Activated CD4-positive, alpha-beta T cell treated with anti-CD3 and anti-CD28 coated beads for 1 hour (primary cell): ENCODE measurements at regions not wholly inside any gene's neighbourhood (a gene's known extent, or its start where the extent isn't known, plus 50 kb on each side); places are given as distances from the start of the nearest gene placed in this dataset.

Experiments used
- DNase-seq: peaks from one replicate; pipeline ENCODE4 v3.0.0-alpha.2; 2020

DNA sequence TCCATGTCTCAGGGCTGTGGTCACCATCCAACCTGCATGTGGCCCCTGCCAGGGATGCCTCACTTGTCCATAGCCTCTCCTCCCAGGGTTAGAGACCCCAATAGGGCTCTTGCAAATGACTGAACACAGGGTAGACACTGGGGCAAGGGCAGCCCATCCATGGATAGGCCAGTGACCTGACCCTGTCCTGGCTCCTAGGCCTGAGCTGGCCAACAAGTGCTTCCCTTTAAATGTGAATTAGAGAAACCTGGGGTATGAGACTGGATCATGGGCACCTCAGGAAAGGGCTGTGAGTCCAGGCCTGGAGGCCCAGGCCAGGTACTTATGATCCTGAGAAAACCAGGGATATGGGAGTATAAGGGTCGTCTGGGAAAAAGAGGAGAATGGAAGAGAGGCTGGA lies 64.5 kb downstream of the COPS8 start:
- DNase-seq = no peak

DNA sequence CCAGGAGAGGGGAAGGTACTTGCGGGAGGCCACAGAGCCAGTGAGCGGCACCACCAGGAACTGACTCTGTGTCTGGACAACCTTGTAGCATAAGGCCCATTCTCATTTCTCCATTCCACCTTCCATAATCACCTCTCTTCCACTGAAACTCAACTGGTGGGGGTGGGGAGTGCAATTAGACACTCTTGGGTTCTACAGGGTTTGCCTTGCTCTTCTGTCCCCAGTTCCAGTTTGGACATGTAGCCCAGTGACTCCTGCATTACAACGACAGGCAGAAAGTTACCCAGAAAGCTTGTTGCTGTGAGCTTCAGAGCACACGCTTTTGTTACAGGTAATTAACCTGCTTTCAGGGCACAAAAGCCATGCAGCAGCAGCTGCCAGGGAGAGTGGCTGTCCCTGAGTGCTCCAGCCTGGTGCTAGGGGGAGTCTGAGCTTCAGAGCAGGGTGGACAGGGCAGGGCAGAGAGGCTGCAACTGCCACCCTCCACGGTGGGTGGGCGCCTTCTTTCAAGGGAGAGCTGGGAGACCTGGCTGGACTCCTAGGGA lies 65.2 kb downstream of the COPS8 start:
- DNase-seq = no peak

DNA sequence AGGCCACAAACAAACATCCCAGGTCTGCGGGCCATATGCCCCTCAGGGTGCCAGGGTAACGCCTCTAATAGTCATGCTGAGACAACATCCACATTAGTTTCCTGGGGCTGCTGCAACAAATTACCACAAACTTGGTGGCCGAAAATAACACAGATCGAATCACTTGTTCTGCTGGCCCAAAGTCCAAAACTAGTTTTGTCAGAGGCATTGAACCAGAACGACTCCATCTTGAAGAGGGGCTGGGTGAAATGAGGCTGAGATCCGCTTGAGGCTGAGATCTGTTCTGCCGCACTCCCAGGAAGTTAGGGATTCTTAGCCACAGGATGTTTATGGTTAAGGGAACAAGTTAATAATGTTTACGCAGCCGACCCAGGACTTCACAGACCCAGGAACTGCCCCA lies 66.7 kb downstream of the COPS8 start:
- DNase-seq = no peak

DNA sequence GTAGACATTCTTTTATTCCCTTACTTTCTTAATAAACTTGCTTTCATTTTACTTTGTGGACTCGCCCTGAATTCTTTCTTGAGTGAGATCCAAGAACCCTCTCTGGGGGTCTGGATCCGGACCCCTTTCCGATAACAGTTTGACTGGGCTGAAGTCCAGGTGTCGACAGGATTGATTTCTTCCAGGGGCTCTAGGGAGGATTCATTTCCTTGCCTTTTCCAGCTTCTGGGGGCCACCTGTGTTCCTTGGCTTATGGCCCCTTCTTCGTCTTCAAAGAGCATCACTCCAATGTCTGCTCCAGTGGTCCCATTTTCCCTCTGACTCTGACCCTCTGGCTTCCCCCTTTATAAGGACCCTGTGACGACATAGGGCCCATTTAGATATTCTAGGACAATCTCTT lies 67.5 kb downstream of the COPS8 start:
- no peak for DNase-seq

DNA sequence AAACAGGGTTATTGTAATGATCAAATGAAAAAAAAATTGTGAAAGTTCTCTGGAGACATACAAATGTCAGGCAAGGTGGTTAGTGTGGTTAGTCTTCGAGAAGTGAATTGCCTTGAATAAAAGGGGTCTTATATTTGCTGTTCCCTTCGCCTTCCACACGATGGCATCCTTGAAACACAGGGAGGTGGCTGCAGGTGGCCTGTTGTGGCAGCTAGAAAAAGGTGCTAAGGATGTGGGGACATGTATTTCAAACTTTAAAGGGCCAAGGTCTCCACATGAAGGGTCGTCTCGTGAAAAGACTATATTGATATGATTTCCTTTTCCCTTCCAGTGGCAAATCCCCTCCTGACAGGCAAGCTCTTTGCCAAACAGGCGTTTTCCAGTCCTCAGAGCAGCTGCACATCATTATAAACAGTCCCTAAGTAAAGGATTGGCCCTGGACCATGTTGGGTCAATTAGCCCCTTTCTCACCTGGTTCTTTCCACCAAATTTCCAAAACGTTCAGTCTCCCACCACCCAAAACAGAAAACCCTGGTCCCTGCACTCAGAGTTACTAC lies 68.5 kb downstream of the COPS8 start:
- DNase-seq = peak; percentile 28

DNA sequence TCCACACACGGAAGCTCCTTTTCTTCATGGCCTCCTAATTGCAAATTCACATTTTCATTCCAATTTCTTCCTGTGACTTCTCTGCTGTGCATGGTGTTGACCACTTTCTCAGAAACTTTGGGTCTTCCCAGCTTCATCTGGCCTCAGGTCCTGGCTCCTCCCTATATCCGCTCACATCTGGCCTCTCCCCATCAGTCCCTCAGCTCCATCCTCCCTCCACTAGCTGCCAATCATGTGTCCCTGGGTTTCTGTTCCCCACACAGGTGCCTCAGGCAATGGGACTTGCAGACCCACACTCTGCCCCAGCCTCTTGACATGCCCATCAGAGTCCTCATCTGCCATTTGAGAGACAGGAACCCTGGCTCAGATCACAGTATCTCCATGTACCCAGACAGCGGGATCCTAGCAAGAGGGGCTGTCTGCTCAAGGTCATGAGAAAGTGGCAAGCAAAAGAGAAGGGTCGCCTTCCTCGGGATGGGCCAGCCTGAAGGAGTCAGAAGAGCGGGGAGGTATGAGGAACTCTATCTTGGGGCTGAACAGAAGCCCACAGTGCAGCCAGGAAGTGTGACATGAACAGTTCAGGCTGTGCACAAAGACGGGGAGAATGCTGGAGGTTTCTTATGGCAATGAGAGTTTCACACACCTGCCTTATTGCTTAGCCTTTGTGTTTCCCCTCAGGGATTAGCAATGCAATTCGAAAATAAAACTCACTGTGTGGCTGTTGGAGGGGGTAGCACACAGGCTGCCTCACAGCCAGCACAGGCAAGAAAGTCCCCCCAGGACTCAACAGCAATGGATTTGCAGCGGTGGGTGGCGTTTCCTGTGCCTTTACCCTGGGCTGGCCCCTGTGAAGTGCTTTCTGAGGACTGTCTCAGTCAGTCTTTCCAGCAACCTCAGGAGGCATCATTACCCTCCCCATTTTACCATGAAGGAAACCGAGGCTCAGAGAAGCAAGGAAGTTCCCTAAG lies 69.5 kb downstream of the COPS8 start:
- no peak for DNase-seq

DNA sequence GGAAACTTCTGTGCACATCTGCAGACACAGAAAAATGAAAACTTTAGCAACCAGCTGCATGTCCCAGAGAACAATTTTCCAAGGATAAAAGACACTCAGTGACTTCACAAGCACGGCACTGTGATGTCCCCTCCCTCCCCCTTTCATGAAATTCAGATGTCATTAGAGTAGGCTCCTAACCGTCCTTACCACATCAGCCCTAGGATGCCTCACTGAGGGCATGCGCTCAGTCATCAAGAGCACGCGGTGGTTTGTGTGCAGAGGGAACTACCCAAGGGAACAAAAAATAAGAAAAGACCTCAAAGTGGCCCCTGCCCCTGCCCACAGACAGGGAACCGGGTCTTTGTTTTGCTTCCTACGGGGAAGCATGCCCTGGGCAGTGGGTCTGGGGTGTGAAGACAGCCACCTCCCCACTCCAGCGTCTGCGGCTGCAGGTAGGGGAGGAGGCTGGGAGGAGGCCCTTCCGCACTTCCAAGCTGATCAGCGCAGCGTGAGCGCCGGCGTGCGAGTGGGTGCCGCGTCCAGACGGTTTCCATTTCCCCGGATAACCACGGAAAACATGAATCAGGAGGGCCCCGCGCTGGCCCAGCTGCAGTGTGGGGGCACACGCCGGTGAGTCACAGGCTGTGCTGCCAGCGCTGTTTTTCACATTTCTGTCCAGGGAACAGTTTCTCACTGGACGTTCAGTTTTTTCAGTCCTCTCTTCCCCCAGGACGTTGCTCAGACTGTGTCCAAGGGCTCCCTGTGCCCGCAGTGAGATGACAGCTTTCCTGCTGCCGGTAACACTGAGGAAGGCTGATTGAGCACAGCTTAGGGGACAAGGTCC lies 70.6 kb downstream of the COPS8 start:
- DNase-seq = no peak

DNA sequence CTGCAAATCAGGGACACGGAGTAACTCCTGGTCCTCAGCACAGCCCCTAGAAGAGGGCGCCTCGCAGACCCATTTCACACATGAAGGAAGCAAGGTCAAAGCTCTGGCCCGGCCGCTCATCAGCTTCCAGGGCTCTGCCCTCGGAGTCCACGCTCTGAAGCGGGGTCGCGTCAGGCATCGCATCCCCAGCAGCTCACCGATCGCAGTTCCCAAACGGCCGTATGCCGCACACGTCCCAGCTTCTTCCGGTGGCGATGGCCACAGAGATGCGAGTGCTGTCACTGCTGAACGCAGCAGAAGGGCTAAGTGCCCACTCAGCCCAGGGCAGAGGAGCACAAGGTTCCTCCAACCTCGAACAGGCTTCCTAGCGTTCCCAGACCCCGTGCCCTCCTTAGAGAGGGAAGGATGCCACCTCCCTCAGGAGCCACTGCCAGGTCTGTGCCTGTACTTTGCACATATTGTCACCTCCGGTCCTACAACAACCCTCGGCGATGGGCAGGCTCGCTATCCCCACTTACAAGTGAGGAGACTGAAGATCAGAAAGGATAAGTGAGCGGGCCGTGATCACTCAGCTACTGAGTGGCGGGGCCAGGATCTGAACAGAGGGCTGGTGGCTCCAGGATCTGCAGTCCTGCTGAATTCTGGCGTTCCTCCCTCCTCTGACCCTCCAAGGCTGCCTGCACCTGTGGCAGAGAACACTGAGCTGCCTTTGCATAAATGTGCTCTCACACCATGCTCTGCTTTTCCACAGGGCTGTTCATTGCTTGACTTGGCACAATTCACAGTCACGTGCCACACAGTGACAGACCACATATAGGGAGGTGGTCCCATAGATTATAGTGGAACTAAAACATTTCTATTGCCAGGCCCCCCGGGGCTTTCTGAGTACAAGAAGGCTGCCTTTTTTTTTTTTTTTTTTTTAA lies 71.4 kb downstream of the COPS8 start:
- no peak for DNase-seq

DNA sequence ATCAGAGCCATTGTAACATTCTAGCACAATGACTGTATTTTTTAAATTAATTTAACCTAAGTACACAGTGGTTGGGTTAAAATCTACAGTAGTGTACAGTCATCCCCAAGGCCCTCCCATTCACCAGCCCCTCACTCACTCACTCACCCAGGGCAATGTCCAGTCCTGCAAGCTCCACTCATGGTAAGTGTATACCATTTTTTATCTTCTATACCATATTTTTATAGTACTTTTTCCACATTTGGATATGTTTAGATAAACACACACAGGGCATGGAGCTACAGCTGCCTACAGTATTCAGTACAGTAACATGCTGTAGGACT lies 72.1 kb downstream of the COPS8 start:
- DNase-seq = no peak

DNA sequence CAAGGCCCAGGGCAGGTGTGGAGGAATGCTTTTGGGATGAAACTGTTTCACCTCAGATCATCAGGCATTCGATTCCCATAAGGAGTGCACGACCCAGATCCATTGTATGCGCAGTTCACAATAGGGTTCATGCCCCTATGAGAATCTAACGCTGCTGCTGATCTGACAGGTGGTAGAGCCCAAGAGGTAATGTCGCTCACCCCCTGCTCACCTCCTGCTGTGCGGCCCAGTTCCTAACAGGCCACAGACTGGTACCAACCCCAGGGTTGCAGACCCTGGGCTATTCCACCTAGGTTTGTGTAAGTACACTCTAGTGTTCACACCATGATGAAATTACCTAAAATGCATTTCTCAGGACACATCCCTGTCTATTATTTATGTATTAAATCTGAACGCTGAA lies 72.5 kb downstream of the COPS8 start:
- DNase-seq = no peak

DNA sequence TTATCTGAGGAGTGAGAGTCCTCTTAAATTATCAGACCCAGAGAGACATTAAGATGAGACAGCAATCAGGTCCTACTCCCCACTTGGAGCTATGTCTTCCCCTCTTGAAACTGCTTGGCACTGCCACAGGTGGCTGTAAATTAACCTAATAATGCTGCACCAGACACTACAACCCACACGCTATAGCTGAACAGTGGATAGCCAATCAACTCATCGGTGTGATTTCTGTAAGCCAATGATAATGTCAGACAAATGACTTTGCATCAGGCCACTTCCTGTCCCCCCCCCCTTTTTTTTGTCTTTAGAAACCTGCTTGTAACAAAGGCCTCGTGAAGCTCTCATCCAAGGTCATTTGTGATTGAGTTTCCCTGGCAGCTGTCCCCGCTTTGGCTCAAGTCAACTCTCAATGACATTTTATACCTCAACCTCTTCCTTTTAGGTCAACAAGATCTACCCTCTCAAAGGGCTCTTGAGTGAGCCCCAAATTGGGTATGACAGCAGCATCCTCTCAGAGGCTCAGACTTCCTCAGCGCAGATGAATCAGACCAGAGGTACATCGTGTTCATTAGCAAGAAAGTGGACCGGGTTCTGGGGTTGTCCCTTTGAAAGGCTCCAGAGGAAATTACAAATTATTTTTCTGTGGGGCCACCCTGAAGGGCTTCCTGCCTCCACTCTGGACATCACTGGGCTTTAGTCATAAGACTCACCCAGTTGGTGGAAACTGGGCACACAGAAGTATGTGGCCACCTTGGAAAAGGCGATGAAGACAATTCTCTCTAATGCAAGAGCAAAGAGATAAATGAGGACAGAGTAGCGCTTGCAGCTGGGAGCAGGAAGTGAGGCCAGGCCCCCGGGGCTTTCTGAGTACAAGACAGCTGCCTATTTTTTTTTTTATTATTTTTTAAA lies 73.6 kb downstream of the COPS8 start:
- DNase-seq = no peak

DNA sequence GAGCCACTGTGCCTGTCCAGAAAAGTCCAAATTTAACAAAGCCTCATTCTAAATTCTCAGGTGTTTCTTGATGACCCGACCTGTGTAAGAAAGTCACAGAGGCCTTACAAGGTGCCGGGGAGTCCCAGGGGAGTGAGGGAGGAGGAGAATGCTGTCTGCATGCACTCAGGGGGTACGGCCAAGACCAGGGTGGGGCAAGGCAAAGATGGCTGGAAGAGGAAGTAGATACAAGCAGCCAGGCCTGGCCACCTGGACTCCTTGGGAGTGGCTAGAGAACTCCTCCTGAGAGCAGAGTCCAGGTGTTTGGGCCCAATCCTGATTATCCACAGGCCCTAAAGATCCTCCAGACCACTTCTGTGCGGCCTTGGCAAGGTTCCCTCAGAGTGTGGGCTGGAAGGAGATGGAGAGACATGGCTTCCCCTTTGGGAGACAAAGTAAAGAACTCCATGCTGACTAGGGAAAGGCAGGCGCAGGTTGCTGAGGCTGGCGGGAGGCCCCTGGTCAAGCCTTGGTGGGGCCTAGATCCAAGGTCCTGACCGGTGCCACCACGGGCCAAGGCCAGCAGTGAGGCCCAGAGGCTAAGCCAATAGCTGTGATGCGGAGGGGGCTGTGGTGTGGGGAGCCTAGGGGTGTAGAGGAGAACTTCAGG lies 74.7 kb downstream of the COPS8 start:
- DNase-seq = no peak

DNA sequence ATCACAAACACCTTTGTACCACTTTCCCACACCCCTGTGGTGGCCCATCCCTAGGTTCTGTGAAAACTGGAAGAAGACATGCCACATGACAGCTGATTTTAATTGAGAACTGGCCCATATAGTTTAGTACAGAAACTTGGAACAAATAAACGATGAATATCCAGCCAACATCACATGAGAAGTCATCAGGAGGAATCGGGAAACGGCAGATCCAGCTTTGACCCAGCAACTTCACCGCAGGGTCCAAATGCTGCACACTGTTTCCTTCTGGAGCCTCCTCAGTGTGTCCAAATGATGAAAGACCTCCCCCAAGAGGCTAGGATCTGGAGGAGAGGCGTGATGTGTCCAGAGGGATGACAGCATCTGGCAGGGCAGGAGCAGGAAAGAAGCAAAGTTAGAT lies 75.5 kb downstream of the COPS8 start:
- no peak for DNase-seq

DNA sequence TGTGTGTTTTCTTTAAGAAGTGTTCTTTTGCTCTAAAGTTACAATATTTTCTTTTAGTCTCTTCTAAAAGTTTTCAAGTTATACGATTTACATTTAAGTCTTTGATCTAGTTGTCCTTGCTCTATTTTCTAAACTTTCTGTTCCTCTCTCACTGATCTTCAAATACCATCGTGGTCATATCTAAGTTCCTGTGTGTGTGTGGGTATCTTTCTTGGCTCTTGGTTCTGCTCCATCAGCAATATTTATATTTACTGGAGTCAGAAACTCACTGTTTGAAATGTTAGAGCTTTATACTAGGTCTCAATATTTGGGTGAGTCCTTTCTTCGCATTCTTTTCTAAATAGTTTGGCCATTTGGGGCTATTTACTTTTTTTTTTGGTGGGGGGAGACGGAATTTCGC lies 77.3 kb downstream of the COPS8 start:
- DNase-seq = no peak

DNA sequence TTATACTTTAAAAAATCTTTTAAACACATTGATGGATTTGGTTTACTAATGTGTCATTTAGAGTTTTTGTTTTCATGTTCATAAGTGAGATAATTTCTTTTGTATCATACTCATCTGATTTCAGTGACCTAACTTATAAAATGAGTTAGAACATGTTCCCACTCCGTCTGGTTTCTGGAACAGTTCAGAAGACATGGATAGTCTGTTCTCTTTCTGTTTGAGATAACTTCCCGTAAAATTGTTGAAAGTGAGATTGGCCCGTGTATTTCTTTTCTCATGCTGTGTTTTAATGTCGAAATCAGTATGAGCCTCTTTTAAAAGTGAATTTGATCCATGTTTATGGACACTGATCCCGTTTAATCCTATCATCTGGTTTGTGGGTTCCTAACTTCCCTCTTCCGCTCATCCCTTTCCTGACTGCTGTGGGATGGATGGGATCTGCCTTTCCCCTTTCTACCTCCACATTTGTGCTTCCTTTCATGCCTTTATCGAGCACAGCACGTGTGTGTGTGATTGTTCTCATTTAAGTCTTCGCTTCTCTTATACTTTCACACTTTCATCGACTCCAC lies 78.9 kb downstream of the COPS8 start:
- DNase-seq = no peak

DNA sequence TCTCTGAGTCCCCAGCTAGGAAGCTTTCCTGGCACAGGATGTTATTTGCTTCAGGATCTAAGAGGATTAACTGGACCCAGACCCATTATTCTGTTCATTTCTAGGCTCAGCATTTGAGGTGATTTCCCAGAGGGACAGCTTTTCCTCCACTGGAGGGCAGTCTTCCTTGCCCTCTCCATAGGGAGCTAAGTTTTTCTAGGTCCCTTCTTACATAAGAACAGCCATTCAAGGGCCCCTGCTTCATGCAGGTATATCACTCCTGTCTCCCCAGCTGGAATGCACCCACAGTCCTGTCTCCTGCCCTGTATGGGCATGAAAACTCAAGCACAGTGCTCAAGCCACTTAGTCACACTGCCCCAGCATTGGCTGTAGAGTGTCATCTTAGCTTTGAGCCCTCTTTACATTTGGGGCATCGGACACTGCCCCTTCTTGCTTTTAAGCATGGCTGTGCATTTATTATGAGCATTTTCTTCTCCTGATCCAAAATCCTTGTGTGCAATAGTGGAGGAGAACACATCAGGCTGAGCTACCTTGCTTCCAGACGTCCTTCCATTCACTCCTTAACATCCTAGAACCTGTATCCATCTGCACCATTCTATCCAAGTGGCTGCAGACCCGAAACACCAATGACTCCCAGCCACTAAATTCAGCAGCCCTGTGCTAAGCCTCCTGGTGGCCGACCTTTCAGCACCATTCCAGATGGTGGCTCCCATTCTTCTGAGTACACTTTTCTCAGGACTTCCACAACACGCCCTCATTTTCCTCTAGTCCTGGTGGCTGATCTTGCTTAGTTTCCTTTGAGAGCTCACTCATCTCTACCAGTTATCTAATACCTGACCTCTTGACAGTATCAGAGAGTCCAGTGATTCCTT lies 80.0 kb downstream of the COPS8 start:
- DNase-seq = no peak

DNA sequence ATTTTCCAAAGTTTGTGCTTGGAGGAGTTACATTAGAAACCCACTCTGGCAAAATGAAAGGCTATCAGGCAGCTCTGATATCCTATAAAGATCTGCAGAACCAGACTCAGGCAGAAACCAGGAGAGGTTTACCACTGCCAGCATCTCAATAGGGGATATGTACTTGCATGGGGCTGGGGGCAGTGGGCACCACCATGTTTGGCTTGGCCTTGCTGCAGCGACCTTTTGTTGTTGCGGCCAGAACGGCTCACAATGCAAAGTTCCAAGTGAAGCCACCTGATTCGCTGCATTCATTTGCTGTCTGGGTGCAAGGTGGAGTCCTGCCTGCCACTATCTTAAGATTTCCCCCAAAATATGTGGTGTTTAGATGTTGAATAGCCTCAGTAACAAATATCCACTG lies 81.3 kb downstream of the COPS8 start:
- DNase-seq = no peak

DNA sequence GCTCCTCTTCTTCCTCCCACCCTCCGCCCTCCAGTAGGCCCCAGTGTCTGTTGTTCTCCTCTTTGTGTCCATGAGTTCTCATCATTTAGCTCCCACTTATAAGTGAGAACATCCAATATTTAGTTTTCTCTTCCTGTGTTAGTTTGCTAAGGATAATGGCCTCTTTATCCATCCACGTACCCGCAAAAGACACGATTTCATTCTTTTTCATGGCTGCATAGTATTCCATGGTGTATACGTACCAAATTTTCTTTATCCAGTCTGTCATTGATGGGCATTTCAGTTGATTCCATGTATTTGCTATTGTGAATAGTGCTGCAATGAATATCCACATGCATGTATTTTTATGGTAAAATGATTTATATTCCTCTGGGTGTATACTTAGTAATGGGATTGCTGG lies 82.2 kb downstream of the COPS8 start:
- DNase-seq = no peak

DNA sequence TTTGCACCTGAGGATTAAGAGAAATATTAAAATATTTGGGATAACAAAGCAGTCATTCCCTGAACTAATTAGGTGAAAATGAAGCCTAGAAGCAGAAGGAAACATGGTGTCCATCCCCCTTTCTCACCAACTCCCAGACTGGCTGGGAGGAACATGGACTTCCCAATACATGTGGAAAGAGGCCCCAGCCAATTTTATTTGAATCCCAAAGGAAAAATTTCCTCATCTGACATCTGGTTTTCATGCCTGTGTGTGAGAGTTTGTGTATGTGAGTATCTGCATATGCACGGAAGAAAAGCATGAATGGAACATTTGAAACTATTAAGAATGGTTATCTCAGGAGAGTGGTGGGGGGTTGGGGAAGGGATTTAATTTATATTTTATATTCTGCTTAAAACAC lies 84.3 kb downstream of the COPS8 start:
- DNase-seq = no peak
